Nephron progenitor cell (in vitro differentiated cells): ENCODE measurements at regions not wholly inside any gene's neighbourhood (a gene's known extent, or its start where the extent isn't known, plus 50 kb on each side); places are given as distances from the start of the nearest gene placed in this dataset.

ENCODE experiments used
- DNase-seq: peaks from one replicate; pipeline ENCODE4 v3.0.0; 2021
- H3K27ac Mint-ChIP-seq: 2 replicates; pipeline ENCODE4 v1.8.0; 2021; ENCODE audit warnings: mild to moderate bottlenecking, moderate library complexity, mixed read lengths
- H3K27me3 Mint-ChIP-seq: 2 replicates; pipeline ENCODE4 v1.8.0; 2021; ENCODE audit warnings: mild to moderate bottlenecking, low read depth, mixed read lengths; ENCODE audit not compliant: poor library complexity
- H3K36me3 Mint-ChIP-seq: 2 replicates; pipeline ENCODE4 v1.8.0; 2021; ENCODE audit warnings: low read depth, mixed read lengths
- H3K4me1 Mint-ChIP-seq: 2 replicates; pipeline ENCODE4 v1.8.0; 2021; ENCODE audit warnings: mixed read lengths
- H3K4me3 Mint-ChIP-seq: 2 replicates; pipeline ENCODE4 v1.8.0; 2021; ENCODE audit warnings: mild to moderate bottlenecking, moderate library complexity, mixed read lengths
- H3K9me3 Mint-ChIP-seq: 2 replicates; pipeline ENCODE4 v1.8.0; 2021; ENCODE audit warnings: mild to moderate bottlenecking, moderate library complexity, mixed read lengths
- TF ChIP-seq, protein P1 (sequence below): fragments of 200-600 bp; sonication (generic); IDR thresholded peaks from 2 replicates; pipeline ENCODE4 v1.5.0; 2021; ENCODE audit warnings: antibody characterized with exemption

DNA sequence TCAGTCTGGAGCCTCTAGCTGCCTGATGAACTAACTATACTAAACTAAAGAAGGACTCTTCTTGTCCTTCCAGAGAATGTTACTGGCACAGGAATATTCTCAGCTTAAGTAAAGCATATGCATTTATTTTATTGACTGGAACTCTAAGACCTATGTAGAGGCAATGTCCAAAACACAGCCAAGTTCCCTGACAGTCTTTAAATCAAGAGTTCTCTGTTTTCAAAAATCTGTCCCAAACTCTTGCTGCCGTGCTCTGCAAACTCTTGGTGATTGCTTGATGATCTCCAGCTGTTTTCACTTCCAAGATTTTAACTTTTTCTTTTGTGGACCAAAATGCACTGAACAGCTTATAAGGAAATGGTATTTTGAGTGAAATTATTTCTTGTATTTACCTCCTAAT, 67.5 kb upstream of the DAAM1 start:
- no peaks in the 10 kb centered on the region for H3K36me3 Mint-ChIP-seq
- no peak overlapping the region for H3K27ac Mint-ChIP-seq
- TF ChIP-seq, protein P1, sequence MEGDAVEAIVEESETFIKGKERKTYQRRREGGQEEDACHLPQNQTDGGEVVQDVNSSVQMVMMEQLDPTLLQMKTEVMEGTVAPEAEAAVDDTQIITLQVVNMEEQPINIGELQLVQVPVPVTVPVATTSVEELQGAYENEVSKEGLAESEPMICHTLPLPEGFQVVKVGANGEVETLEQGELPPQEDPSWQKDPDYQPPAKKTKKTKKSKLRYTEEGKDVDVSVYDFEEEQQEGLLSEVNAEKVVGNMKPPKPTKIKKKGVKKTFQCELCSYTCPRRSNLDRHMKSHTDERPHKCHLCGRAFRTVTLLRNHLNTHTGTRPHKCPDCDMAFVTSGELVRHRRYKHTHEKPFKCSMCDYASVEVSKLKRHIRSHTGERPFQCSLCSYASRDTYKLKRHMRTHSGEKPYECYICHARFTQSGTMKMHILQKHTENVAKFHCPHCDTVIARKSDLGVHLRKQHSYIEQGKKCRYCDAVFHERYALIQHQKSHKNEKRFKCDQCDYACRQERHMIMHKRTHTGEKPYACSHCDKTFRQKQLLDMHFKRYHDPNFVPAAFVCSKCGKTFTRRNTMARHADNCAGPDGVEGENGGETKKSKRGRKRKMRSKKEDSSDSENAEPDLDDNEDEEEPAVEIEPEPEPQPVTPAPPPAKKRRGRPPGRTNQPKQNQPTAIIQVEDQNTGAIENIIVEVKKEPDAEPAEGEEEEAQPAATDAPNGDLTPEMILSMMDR: no peak

DNA sequence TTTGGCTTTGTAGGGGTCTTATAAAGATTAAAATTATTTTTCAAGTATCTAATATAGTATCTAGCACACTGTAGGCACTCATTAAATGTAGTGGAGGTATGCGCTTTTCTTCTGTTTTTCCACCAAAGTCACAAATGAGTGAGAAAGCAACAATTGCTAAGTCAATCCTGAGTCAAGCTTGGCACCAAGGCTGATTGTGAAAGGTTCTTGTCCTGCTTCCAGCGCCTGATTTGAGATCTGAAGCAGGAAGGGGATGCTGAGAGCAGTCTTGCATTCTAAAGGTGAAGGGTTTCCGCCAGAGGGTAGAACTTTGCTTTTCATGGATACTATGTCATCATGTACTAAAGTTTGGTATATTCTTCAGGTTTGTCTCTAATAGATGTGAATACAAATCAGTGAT, 64.9 kb upstream of the DAAM1 start:
- Mint-ChIP-seq H3K4me1 (peaks cover 22% of the 10 kb centered on the region), H3K4me3 (no peak overlapping the region), H3K9me3 (no peaks in the 10 kb centered on the region), H3K36me3 (no peaks in the 10 kb centered on the region), H3K27ac (no peak overlapping the region), H3K27me3 (peaks cover 3% of the 10 kb centered on the region)
- DNase-seq: no peak
- TF ChIP-seq, protein P1: no peak

More for the DNA sequence above, 67.5 kb upstream of the DAAM1 start:
- Mint-ChIP-seq H3K27me3 (peaks cover 5% of the 10 kb centered on the region), H3K4me1 (peaks cover 30% of the 10 kb centered on the region), H3K9me3 (no peaks in the 10 kb centered on the region), H3K4me3 (no peak overlapping the region)
- no peak for DNase-seq

DNA sequence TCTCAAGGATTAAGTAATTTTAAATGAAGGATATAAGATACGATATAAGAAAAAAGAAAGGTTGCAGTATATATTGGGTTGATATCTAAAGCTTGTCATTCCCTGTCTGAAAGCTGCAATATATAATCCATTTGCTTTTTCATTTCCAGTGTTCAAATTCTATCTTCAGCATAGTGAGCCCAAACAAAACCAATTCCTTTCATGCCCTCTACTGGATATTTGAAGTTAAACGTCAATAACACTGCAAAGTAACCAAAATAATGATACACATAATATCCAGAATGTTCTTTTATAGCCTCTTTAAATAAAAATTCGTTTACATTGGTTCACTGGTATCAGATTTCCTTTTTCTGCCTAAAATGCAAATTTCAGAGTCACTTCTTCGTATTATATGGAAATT, 64.5 kb upstream of the DAAM1 start:
- no peak overlapping the region for H3K4me3 Mint-ChIP-seq
- TF ChIP-seq, protein P1: peak; percentile 26

DNA sequence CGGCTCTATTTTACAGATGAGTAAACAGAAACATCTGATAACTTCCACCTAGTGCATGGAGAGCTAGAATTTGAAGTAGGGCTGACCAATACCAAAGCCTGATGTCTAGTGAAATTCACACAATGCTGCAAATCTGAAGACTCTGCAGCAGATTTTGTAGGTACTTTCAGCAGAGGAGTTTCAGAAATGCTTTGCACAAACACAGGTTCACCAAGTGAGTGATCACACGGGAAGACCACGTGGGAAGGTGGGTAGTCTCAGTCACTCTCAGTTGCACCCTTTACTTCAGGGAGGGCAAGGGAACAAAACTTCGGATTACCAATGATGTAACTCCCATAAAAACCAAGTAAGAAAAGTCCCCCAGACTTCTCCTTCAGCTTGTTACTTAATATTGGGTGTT, 63.3 kb upstream of the DAAM1 start:
- peaks cover 2% of the 10 kb centered on the region for H3K27me3 Mint-ChIP-seq
- H3K9me3 Mint-ChIP-seq: no peaks in the 10 kb centered on the region
- DNase-seq: no peak
- no peaks in the 10 kb centered on the region for H3K36me3 Mint-ChIP-seq
- TF ChIP-seq, protein P1: no peak
- H3K4me3 Mint-ChIP-seq: no peak overlapping the region
- peaks cover 27% of the 10 kb centered on the region for H3K4me1 Mint-ChIP-seq
- no peak overlapping the region for H3K27ac Mint-ChIP-seq

More for the DNA sequence above, 64.5 kb upstream of the DAAM1 start:
- H3K4me1 Mint-ChIP-seq: peaks cover 27% of the 10 kb centered on the region
- H3K27me3 Mint-ChIP-seq: peaks cover 2% of the 10 kb centered on the region
- DNase-seq: no peak
- no peak overlapping the region for H3K27ac Mint-ChIP-seq
- H3K36me3 Mint-ChIP-seq: no peaks in the 10 kb centered on the region
- no peaks in the 10 kb centered on the region for H3K9me3 Mint-ChIP-seq

DNA sequence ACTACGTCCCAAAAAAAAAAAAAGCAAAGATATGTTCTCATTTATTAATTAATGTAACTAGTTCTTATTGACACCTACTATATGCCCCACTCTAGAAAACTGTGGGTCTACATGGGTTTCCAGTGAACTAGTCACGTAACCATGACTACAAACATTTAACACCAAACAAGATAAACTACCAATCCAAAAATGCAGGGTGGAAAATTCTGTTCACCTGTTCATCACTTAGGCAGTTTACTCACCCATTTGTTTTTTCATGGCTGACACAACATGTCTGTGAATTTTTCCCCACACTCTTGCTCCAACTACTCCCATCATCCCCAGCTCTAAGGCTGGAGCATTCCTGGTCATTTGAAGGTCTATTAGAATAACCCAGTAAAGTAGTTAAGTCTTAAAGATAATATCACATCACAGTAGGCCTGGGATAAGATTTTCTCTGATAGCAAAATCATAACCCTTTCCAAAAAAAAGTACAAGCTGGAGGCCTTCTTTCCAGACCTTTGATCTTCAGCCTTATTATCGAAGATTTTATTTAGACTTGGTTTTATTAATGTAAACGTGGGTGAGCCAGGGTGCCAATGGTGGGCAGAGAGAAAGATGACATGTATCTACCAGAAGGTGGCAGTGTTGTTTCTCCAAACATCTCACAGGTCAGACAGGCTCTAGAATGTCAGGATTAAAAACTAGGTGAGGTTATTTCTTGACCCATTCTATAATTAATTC, 61.6 kb upstream of the DAAM1 start:
- Mint-ChIP-seq H3K27ac (no peak overlapping the region), H3K36me3 (no peaks in the 10 kb centered on the region), H3K4me3 (no peak overlapping the region), H3K4me1 (peaks cover 24% of the 10 kb centered on the region), H3K27me3 (peaks cover 2% of the 10 kb centered on the region), H3K9me3 (no peaks in the 10 kb centered on the region)
- DNase-seq: peak; percentile 28
- TF ChIP-seq, protein P1: peak; percentile 75

DNA sequence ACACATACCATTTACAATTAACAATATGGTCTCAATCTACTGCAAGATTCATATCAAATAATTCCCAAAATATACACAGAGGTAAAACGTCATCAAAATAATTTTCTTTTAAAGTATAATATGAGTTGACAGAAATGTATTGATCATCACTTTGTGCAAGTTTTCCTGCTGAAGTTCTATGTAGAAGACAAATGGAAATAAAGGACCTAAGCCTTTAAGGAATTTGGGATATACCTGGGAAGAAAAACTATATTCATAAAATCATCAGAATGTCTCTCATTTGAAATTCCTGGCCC, 61.1 kb upstream of the DAAM1 start:
- H3K36me3 Mint-ChIP-seq: no peaks in the 10 kb centered on the region
- no peaks in the 10 kb centered on the region for H3K9me3 Mint-ChIP-seq
- no peak overlapping the region for H3K27ac Mint-ChIP-seq
- peaks cover 22% of the 10 kb centered on the region for H3K4me1 Mint-ChIP-seq
- DNase-seq: no peak
- H3K4me3 Mint-ChIP-seq: no peak overlapping the region
- TF ChIP-seq, protein P1: no peak
- peaks cover 2% of the 10 kb centered on the region for H3K27me3 Mint-ChIP-seq
